Sigmoid colon (tissue), 6 donors: ENCODE measurements at regions not wholly inside any gene's neighbourhood (a gene's known extent, or its start where the extent isn't known, plus 50 kb on each side); places are given as distances from the start of the nearest gene placed in this dataset.
"Not testable (repeated sequence)": the region's sequence is repeated elsewhere in the genome, so short reads cannot be mapped to it uniquely, and the experiment has no call there.

ENCODE experiments used
- DNase-seq: peaks from one replicate; pipeline ENCODE4 v3.0.0-alpha.2; 2019
- H3K27ac ChIP-seq, 4 donors: fragments of 200-600 bp; sonication (generic); one replicate each; pipeline ENCODE4 v1.5.1; 2016 to 2019; ENCODE audit warnings: mild to moderate bottlenecking in 1 of 4
- H3K27me3 ChIP-seq, 3 donors: fragments of 200-600 bp; sonication (generic); one replicate each; pipeline ENCODE4 v1.5.1; 2019; ENCODE audit warnings: mild to moderate bottlenecking in 1 of 3
- H3K36me3 ChIP-seq, 4 donors: fragments of 200-600 bp; sonication (generic); one replicate each; pipeline ENCODE4 v1.5.1; 2016 to 2019
- H3K4me1 ChIP-seq, 4 donors: fragments of 200-600 bp; sonication (generic); one replicate each; pipeline ENCODE4 v1.5.1; 2017 to 2019
- H3K4me3 ChIP-seq, 4 donors: fragments of 200-600 bp; sonication (generic); one replicate each; pipeline ENCODE4 v1.5.1; 2017 to 2019; ENCODE audit warnings: mild to moderate bottlenecking in 2 of 4, moderate library complexity in 1 of 4
- H3K9me3 ChIP-seq, 4 donors: fragments of 200-600 bp in 3 of 4; sonication (generic) in 3 of 4; one replicate each; pipeline versions ENCODE4 v1.5.1 to v1.6.1; 2013 to 2019
- EP300 ChIP-seq, 4 donors: sonication (generic); formaldehyde crosslinking; IDR thresholded peaks; one replicate each; pipeline ENCODE4 v1.6.1; 2017; ENCODE audit warnings: antibody characterized with exemption in 4 of 4
- POLR2A ChIP-seq, 2 donors: fragments of 450-650 bp; IDR thresholded peaks; one replicate each; pipeline ENCODE4 v1.6.1; 2016; ENCODE audit warnings: antibody characterized with exemption in 2 of 2, mild to moderate bottlenecking in 2 of 2, moderate library complexity in 2 of 2
- POLR2AphosphoS5 ChIP-seq, 4 donors: sonication (generic); formaldehyde crosslinking; IDR thresholded peaks; one replicate each; pipeline ENCODE4 v1.6.1; 2017; ENCODE audit warnings: antibody characterized with exemption in 4 of 4
- WGBS, 2 donors: extraction: QIAGEN DNeasy Blood & Tissue Kit; methylation state at CpG; one replicate each; pipeline ENCODE4 v1.1.7; 2013; 5-methylcytosine and 5-hydroxymethylcytosine counted together
- intact Hi-C: fragments of 100-400 bp; cut with DNase I; formaldehyde crosslinking; loops from one replicate; pipeline ENCODE4 v1.15.1; 2023
- TF ChIP-seq, protein P1 (sequence below), 4 experiments: fragments of 450-650 bp in 3 of 4; fragments of 200-600 bp in 1 of 4; IDR thresholded peaks; one replicate each; pipeline ENCODE4 v1.5.1; 2016 to 2019; ENCODE audit warnings: antibody characterized with exemption in 4 of 4, mild to moderate bottlenecking in 3 of 4, moderate library complexity in 2 of 4
- donor health status: healthy with polysubstance abuse.
- donor health status: healthy.

DNA sequence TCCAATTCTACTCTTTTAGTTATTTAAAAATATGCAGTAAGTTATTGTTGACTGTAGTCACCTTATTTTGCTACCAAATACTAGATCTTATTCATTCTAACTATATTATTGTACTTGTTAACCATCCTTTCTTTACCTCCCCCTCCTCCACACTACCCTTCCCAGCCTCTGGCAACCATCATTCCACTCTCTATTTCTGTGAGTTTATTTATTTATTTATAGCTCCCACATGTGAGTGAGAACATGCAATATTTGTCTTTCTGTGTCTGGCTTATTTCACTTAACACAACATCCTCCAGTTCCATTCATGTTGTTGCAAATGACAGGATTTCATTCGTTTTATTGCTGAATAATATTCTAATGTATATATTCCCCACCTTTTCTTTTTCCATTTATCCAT lies 115.8 kb downstream of the TSEN15 start:
- H3K36me3 ChIP-seq = no peaks in the 10 kb centered on the region
- no peaks in the 10 kb centered on the region for H3K27me3 ChIP-seq
- H3K4me3 ChIP-seq = no peak overlapping the region
- H3K9me3 ChIP-seq = no peaks in the 10 kb centered on the region
- no peak for DNase-seq
- no peaks in the 10 kb centered on the region for H3K4me1 ChIP-seq
- no peak for TF ChIP-seq POLR2A (IDR thresholded peaks at IDR 0.05)
- no peak for TF ChIP-seq EP300 (IDR thresholded peaks at IDR 0.05)
- TF ChIP-seq, protein P1, sequence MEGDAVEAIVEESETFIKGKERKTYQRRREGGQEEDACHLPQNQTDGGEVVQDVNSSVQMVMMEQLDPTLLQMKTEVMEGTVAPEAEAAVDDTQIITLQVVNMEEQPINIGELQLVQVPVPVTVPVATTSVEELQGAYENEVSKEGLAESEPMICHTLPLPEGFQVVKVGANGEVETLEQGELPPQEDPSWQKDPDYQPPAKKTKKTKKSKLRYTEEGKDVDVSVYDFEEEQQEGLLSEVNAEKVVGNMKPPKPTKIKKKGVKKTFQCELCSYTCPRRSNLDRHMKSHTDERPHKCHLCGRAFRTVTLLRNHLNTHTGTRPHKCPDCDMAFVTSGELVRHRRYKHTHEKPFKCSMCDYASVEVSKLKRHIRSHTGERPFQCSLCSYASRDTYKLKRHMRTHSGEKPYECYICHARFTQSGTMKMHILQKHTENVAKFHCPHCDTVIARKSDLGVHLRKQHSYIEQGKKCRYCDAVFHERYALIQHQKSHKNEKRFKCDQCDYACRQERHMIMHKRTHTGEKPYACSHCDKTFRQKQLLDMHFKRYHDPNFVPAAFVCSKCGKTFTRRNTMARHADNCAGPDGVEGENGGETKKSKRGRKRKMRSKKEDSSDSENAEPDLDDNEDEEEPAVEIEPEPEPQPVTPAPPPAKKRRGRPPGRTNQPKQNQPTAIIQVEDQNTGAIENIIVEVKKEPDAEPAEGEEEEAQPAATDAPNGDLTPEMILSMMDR (IDR thresholded peaks at IDR 0.05) = no peak
- TF ChIP-seq POLR2AphosphoS5 (IDR thresholded peaks at IDR 0.05) = no peak
- no peak overlapping the region for H3K27ac ChIP-seq
- intact Hi-C loops = no loop called here
- 58 to 69% methylated on average over 1 of the region's 1 CpG for WGBS, 2 donors

DNA sequence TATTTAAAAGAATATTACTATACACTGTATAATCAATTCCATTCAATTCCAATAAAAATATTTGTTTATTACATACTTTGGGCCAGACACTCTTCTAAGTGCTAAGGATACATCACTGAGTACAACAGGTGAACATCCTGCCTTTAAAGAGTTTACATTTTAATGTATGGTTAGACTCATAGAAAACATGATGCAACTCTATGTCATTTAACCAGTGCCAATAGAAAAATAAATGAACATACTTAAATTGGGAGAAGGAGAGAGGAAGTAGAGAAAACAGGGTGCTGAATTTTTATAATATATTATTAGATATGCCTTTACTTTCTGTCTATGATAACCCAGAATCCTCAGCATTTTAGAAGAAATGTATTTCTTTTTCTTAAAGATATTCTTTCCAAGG lies 119.2 kb downstream of the TSEN15 start:
- no peak for TF ChIP-seq POLR2A (IDR thresholded peaks at IDR 0.05)
- TF ChIP-seq EP300 (IDR thresholded peaks at IDR 0.05) = no peak
- TF ChIP-seq, protein P1 (IDR thresholded peaks at IDR 0.05) = no peak
- TF ChIP-seq POLR2AphosphoS5 (IDR thresholded peaks at IDR 0.05) = no peak
- H3K4me1 ChIP-seq = no peaks in the 10 kb centered on the region
- H3K27ac ChIP-seq = no peak overlapping the region
- intact Hi-C loops = no loop called here
- H3K9me3 ChIP-seq = no peaks in the 10 kb centered on the region
- H3K36me3 ChIP-seq = no peaks in the 10 kb centered on the region
- H3K4me3 ChIP-seq = no peak overlapping the region
- H3K27me3 ChIP-seq = no peaks in the 10 kb centered on the region
- DNase-seq = no peak

DNA sequence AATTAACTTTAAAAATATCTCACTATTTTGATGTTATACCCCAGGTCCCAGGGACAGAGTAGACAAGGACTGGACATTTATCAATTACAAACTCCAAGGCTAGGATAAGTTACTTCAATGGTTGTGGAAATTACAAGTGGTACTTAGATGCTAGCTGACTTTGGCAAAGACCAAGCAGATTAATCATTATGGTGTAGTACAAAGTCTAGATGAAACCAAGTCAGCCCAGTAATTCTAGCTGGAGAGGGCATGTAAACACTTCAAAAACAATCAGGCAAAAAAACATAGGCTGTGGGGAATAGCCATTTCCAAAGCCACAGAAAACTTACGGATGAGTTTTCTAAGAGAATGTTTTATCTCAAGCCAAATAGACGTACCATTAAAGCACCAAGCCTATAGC lies 124.5 kb downstream of the TSEN15 start:
- no peak for TF ChIP-seq POLR2AphosphoS5 (IDR thresholded peaks at IDR 0.05)
- no peak for TF ChIP-seq POLR2A (IDR thresholded peaks at IDR 0.05)
- TF ChIP-seq, protein P1 (IDR thresholded peaks at IDR 0.05) = no peak
- TF ChIP-seq EP300 (IDR thresholded peaks at IDR 0.05) = no peak
- Histone ChIP-seq H3K36me3 (no peaks in the 10 kb centered on the region), H3K4me3 (no peak overlapping the region), H3K27me3 (no peaks in the 10 kb centered on the region), H3K4me1 (no peaks in the 10 kb centered on the region), H3K9me3 (no peaks in the 10 kb centered on the region), H3K27ac (no peak overlapping the region)
- intact Hi-C loops = no loop called here
- DNase-seq = no peak
- WGBS, 2 donors = 24 to 74% methylated on average over 2 of the region's 2 CpGs

DNA sequence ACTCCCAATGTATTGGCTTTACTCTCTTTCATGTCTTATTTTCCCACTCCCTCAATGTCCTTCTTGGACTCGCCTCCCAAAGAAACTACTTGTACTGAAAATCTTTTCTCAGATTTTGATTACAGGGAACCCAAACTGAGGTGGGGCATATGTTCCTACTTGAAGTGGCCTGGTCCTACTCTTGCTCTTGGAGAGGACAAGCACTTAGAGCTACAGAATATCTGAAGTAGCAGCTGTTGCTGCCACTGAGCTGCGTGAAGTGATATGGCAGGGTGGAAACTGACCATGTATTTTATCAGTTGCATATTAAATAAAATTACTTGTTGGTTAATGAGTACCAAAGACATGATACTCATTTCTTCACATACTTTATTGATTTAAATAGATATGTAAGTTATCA lies 129.5 kb downstream of the TSEN15 start:
- 93 to 95% methylated on average over 2 of the region's 2 CpGs for WGBS, 2 donors
- Histone ChIP-seq H3K27me3 (no peaks in the 10 kb centered on the region), H3K36me3 (no peaks in the 10 kb centered on the region), H3K4me1 (no peaks in the 10 kb centered on the region), H3K9me3 (no peaks in the 10 kb centered on the region), H3K4me3 (no peak overlapping the region), H3K27ac (no peak overlapping the region)
- intact Hi-C loops = no loop called here
- no peak for DNase-seq
- no peak for TF ChIP-seq POLR2A (IDR thresholded peaks at IDR 0.05)
- TF ChIP-seq EP300 (IDR thresholded peaks at IDR 0.05) = no peak
- no peak for TF ChIP-seq POLR2AphosphoS5 (IDR thresholded peaks at IDR 0.05)
- TF ChIP-seq, protein P1 (IDR thresholded peaks at IDR 0.05) = no peak

DNA sequence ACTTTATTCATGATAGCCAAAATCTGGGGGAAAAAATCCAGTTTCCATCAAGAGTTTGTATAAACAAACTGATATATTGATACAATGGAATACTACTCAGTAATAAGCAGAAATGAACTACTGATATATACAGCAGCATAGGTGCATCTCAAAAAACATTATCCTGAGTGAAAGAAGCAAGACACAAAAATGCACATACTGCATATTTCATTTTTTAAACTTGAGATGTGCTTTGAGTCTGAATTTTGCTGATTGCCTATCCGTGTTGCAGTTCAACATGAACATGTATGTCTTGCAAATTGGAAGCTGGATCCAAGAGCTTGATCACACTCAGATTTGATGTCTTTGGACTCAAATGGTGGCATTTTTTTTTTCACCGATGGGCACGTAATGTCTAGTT lies 132.4 kb downstream of the TSEN15 start:
- TF ChIP-seq EP300 (IDR thresholded peaks at IDR 0.05) = no peak
- no peaks in the 10 kb centered on the region for H3K4me1 ChIP-seq
- H3K27me3 ChIP-seq = no peaks in the 10 kb centered on the region
- H3K27ac ChIP-seq = no peak overlapping the region
- intact Hi-C loops = no loop called here
- no peaks in the 10 kb centered on the region for H3K9me3 ChIP-seq
- H3K36me3 ChIP-seq = no peaks in the 10 kb centered on the region
- DNase-seq = no peak
- no peak overlapping the region for H3K4me3 ChIP-seq
- 96 to 97% methylated on average over 3 of the region's 3 CpGs for WGBS, 2 donors

DNA sequence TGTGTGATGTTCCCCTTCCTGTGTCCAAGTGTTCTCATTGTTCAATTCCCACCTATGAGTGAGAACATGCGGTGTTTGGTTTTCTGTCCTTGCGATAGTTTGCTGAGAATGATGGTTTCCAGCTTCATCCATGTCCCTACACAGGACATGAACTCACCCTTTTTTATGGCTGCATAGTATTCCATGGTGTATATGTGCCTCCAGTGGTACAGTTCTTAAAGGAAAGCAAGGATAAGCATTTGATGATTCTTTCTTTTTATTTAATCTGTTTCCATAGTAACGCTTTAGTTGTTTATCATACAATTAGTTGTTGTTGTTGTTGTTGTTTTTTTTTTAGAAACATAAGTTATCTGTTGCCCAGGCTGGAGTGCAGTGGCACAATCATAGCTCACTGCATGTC lies 133.1 kb downstream of the TSEN15 start:
- H3K27me3 ChIP-seq, H3K4me1 ChIP-seq, intact Hi-C loops, H3K36me3 ChIP-seq, DNase-seq, H3K4me3 ChIP-seq, H3K9me3 ChIP-seq, H3K27ac ChIP-seq: not testable (repeated sequence)
- 98 to 99% methylated on average over 3 of the region's 3 CpGs for WGBS, 2 donors
